ENCODE measurements at regions not wholly inside any gene's neighbourhood (a gene's known extent, or its start where the extent isn't known, plus 50 kb on each side); places are given as distances from the start of the nearest gene placed in this dataset.
"Not testable (repeated sequence)": the region's sequence is repeated elsewhere in the genome, so short reads cannot be mapped to it uniquely, and the experiment has no call there.

- no peak overlapping the region for H3K27ac ChIP-seq
- TF ChIP-seq CTCF (IDR thresholded peaks at IDR 0.05), result no peak
- TF ChIP-seq ZFX (IDR thresholded peaks at IDR 0.05; ENCODE audit: borderline replicate concordance), result no peak
Measured at GRCh38 chr20:56903858-56904257, 274.8 kb downstream of the TFAP2C start.

GRCh38 chr20:56909918-56910714, 281.0 kb downstream of the TFAP2C start:
- no peak overlapping the region for H3K27ac ChIP-seq
- TF ChIP-seq CTCF (IDR thresholded peaks at IDR 0.05), result no peak
- no peak for TF ChIP-seq ZFX (IDR thresholded peaks at IDR 0.05; ENCODE audit: borderline replicate concordance)

- H3K27ac ChIP-seq, result no peak overlapping the region
- TF ChIP-seq ZFX (IDR thresholded peaks at IDR 0.05; ENCODE audit: borderline replicate concordance), result no peak
- no peak for TF ChIP-seq CTCF (IDR thresholded peaks at IDR 0.05)
Measured at GRCh38 chr20:56911946-56912345, 282.8 kb downstream of the TFAP2C start.

GRCh38 chr20:56914532-56914931, 285.4 kb downstream of the TFAP2C start:
- H3K27ac ChIP-seq, result no peak overlapping the region
- no peak for TF ChIP-seq CTCF (IDR thresholded peaks at IDR 0.05)
- no peak for TF ChIP-seq ZFX (IDR thresholded peaks at IDR 0.05; ENCODE audit: borderline replicate concordance)

- no peak for TF ChIP-seq ZFX (IDR thresholded peaks at IDR 0.05; ENCODE audit: borderline replicate concordance)
- no peak for TF ChIP-seq CTCF (IDR thresholded peaks at IDR 0.05)
- no peak overlapping the region for H3K27ac ChIP-seq
Measured at GRCh38 chr20:56916345-56916622, 287.2 kb downstream of the TFAP2C start.

- not testable (repeated sequence) for H3K27ac ChIP-seq
Measured at GRCh38 chr20:56920041-56920440, 290.9 kb downstream of the TFAP2C start.

GRCh38 chr20:56922497-56922896, 293.4 kb downstream of the TFAP2C start:
- H3K27ac ChIP-seq, result no peak overlapping the region
- TF ChIP-seq ZFX (IDR thresholded peaks at IDR 0.05; ENCODE audit: borderline replicate concordance) (no peak), CTCF (IDR thresholded peaks at IDR 0.05) (no peak)

All from 22Rv1 (cell line).